ENCODE measurements at regions not wholly inside any gene's neighbourhood (a gene's known extent, or its start where the extent isn't known, plus 50 kb on each side); places are given as distances from the start of the nearest gene placed in this dataset.

DNA sequence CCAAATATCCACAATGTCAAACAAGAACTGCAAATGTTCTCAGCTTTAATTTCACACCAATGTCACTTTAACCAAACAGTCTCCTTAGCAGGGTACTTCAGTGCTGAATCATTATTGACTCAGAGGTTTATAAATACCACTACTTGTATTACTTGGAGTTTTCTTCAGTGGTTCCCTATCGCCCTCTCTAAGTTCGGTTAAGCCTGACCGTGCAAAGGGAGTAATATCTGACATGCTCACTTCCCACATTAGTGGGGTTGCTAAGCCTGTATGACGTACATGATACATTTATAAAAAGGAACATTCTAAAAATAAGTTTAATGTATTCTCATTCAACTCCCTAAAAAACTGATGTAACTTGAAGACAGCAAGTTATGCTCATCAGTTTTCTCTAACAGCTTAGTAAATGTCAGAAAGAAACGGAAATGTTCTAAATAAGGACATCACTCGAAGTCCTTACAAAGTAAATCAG is 93.1 kb upstream of the ZC3H12C start:
- Histone ChIP-seq H3K4me2 (ENCODE audit: low read depth, low read length) (no peak overlapping the region), H3K27ac (ENCODE audit: extremely low read length, insufficient read depth, low read length) (no peak overlapping the region), H3K9ac (ENCODE audit: insufficient read depth, low read depth, low read length) (no peak overlapping the region), H4K20me1 (ENCODE audit: insufficient read depth, low read length) (no peaks in the 10 kb centered on the region), H3K27me3 (ENCODE audit: control insufficient read depth in 1 of 2, insufficient read depth in 2 of 2, low read length in 2 of 2) (no peaks in the 10 kb centered on the region; a peak in 1 of 5 replicates), H3K79me2 (ENCODE audit: insufficient read depth, low read length) (no peaks in the 10 kb centered on the region), H3K4me3 (replicated peaks in 1 of 3; ENCODE audit: insufficient read depth in 1 of 3, low read depth in 2 of 3, low read length in 3 of 3) (no peak overlapping the region), H2AFZ (ENCODE audit: low read length) (no peak overlapping the region), H3K36me3 (replicated peaks in 1 of 2; ENCODE audit: control insufficient read depth in 1 of 2, insufficient read depth in 2 of 2, low read length in 2 of 2) (no peaks in the 10 kb centered on the region), H3K4me1 (ENCODE audit: insufficient read depth, low read length) (no peaks in the 10 kb centered on the region), H3K9me3 (ENCODE audit: low read length) (no peaks in the 10 kb centered on the region)
- BruUV-seq (replicated peaks): no TSS peak
- in situ Hi-C loops (cut with HindIII; ENCODE audit: extremely low pct_ligation_motif_present, low pct_unique_long_range_greater_than_20kb): no loop called here
- ATAC-seq (no peak), FAIRE-seq (no peak), DNase-seq (ENCODE audit: low spot score) (no peak)
- WGBS (ENCODE audit: low lambda C conversion rate): under 1% methylated on average over 6 of the region's 6 CpGs
- ChIA-PET CTCF (ENCODE audit: low intra/inter-chr PET ratio, low total read pairs) (no interaction called here), POLR2A (no interaction called here)
- intact Hi-C loops (cut with micrococcal nuclease; ENCODE audit: unreplicated experiment): no loop called here
- TF ChIP-seq ZBTB3 (CRISPR knock-in tag; IDR thresholded peaks at IDR 0.05; ENCODE audit: borderline replicate concordance, low read depth): no peak
- TF ChIP-seq, protein P1, sequence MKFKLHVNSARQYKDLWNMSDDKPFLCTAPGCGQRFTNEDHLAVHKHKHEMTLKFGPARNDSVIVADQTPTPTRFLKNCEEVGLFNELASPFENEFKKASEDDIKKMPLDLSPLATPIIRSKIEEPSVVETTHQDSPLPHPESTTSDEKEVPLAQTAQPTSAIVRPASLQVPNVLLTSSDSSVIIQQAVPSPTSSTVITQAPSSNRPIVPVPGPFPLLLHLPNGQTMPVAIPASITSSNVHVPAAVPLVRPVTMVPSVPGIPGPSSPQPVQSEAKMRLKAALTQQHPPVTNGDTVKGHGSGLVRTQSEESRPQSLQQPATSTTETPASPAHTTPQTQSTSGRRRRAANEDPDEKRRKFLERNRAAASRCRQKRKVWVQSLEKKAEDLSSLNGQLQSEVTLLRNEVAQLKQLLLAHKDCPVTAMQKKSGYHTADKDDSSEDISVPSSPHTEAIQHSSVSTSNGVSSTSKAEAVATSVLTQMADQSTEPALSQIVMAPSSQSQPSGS (CRISPR knock-in tag; IDR thresholded peaks at IDR 0.05): no peak
- TF ChIP-seq ZNF124 (CRISPR knock-in tag; IDR thresholded peaks at IDR 0.05): no peak
- TF ChIP-seq XRCC5 (optimal IDR thresholded peaks at IDR 0.05; ENCODE audit: low read length): no peak
- TF ChIP-seq, protein P2, sequence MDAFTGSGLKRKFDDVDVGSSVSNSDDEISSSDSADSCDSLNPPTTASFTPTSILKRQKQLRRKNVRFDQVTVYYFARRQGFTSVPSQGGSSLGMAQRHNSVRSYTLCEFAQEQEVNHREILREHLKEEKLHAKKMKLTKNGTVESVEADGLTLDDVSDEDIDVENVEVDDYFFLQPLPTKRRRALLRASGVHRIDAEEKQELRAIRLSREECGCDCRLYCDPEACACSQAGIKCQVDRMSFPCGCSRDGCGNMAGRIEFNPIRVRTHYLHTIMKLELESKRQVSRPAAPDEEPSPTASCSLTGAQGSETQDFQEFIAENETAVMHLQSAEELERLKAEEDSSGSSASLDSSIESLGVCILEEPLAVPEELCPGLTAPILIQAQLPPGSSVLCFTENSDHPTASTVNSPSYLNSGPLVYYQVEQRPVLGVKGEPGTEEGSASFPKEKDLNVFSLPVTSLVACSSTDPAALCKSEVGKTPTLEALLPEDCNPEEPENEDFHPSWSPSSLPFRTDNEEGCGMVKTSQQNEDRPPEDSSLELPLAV (CRISPR knock-in tag; conservative IDR thresholded peaks at IDR 0.05; ENCODE audit: low read depth): no peak
- no peak for TF ChIP-seq ZNF775 (CRISPR knock-in tag; IDR thresholded peaks at IDR 0.05; ENCODE audit: borderline replicate concordance)
- no peak for TF ChIP-seq ZNF501 (CRISPR knock-in tag; IDR thresholded peaks at IDR 0.05)
- TF ChIP-seq TBX2 (CRISPR knock-in tag; IDR thresholded peaks at IDR 0.05; ENCODE audit: borderline replicate concordance): no peak
- TF ChIP-seq NFRKB (IDR thresholded peaks at IDR 0.05): no peak
- TF ChIP-seq ZNF331 (CRISPR knock-in tag; IDR thresholded peaks at IDR 0.05): no peak

All from HepG2 (cell line).